GM21367 (cell line): ENCODE measurements at regions not wholly inside any gene's neighbourhood (a gene's known extent, or its start where the extent isn't known, plus 50 kb on each side); places are given as distances from the start of the nearest gene placed in this dataset.
"Not testable (repeated sequence)": the region's sequence is repeated elsewhere in the genome, so short reads cannot be mapped to it uniquely, and the experiment has no call there.

ENCODE experiments used
- ATAC-seq: cut with Tn5 transposase; IDR thresholded peaks from one replicate; pipeline ENCODE4 v1.9.1; 2021; ENCODE audit not compliant: unreplicated experiment

DNA sequence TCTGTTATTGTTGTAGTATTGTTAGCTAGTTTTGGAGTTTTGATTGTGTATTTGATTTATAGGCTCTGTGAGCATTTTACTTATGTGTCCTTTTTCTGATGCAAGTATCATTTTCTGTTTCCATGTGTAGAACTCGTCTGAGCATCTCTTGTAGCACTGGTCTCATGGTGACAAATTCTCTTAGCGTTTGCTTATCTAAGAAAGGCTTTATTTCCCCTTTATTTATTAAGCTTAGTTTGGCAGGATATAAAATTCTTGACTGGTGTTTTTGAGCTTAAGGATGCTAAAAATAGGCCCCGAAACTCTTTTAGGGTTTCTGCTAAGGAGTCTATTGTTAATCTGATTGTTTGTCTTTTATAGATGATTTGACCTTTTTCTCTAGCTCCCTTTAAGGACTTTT lies 57.6 kb upstream of the THUMPD2 start:
- no peak for ATAC-seq

DNA sequence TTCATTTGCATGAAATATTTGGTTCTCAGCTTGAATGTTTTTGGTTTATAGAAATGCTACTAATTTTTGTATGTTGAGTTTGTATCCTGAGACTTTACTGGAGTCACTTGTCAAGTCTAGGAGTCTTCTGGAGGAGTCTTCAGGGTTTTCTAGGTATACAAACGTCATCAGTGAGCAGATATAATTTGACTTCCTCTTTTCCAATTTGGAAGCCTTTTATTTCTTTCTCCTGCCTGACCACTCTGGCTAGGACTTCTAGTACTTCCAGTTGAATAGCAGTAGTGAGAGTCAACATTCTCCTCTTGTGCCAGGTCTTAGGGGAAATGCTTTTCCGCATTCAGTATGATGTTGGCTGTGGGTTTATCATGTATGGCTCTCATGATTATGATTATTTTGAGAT lies 55.4 kb upstream of the THUMPD2 start:
- no peak for ATAC-seq

DNA sequence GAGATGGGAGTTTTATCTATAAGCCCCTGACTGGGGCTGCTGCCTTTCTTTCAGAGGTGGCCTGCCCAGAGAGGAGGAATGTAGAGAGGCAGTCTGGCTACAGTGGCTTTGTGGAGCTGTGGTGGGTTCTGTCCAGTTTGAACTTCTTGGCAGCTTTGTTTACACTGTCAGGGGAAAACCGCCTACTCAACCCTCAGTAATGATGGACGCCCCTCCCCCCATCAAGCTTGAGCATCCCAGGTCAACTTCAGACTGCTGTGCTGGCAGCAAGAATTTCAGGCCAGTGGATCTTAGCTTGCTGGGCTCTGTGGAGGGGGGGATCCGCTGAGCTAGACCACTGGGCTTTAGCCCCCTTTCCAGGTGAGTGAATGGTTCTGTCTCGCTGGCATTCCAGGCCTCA lies 51.6 kb upstream of the THUMPD2 start:
- not testable (repeated sequence) for ATAC-seq
